ENCODE measurements at regions not wholly inside any gene's neighbourhood (a gene's known extent, or its start where the extent isn't known, plus 50 kb on each side); places are given as distances from the start of the nearest gene placed in this dataset.

- TF ChIP-seq, protein P1, sequence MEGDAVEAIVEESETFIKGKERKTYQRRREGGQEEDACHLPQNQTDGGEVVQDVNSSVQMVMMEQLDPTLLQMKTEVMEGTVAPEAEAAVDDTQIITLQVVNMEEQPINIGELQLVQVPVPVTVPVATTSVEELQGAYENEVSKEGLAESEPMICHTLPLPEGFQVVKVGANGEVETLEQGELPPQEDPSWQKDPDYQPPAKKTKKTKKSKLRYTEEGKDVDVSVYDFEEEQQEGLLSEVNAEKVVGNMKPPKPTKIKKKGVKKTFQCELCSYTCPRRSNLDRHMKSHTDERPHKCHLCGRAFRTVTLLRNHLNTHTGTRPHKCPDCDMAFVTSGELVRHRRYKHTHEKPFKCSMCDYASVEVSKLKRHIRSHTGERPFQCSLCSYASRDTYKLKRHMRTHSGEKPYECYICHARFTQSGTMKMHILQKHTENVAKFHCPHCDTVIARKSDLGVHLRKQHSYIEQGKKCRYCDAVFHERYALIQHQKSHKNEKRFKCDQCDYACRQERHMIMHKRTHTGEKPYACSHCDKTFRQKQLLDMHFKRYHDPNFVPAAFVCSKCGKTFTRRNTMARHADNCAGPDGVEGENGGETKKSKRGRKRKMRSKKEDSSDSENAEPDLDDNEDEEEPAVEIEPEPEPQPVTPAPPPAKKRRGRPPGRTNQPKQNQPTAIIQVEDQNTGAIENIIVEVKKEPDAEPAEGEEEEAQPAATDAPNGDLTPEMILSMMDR (IDR thresholded peaks at IDR 0.05; ENCODE audit: extremely low read depth, missing control alignments) = no peak
- DNase-seq (ENCODE audit: low spot score) = no peak
These were observed 561.6 kb downstream of the PLA2G4A start for GRCh38 chr1:187390215-187390818.

DNA sequence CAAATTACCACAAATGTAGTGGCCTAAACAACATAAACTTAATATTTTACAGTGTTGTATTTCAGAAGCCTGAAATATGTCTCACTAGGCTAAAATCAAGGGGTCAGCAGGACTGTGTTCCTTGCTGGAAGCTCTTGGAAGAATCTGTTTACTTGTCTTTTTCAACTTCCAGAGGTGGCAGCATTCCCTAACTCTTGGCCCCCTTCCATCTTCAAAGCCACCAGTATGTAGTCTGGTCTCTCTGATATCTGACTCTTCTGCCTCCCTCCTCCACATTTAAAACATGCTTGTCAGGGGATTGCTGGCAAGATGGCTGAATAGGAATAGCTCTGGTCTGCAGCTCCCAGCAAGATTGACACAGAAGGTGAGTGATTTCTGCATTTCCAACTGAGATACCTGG, 567.5 kb downstream of the PLA2G4A start:
- DNase-seq (ENCODE audit: low spot score) = no peak
- TF ChIP-seq, protein P1 (IDR thresholded peaks at IDR 0.05; ENCODE audit: extremely low read depth, missing control alignments) = no peak

- no peak for DNase-seq (ENCODE audit: low spot score)
- TF ChIP-seq, protein P1 (IDR thresholded peaks at IDR 0.05; ENCODE audit: extremely low read depth, missing control alignments) = no peak
These were observed 568.4 kb downstream of the PLA2G4A start for GRCh38 chr1:187396929-187397796.

DNA sequence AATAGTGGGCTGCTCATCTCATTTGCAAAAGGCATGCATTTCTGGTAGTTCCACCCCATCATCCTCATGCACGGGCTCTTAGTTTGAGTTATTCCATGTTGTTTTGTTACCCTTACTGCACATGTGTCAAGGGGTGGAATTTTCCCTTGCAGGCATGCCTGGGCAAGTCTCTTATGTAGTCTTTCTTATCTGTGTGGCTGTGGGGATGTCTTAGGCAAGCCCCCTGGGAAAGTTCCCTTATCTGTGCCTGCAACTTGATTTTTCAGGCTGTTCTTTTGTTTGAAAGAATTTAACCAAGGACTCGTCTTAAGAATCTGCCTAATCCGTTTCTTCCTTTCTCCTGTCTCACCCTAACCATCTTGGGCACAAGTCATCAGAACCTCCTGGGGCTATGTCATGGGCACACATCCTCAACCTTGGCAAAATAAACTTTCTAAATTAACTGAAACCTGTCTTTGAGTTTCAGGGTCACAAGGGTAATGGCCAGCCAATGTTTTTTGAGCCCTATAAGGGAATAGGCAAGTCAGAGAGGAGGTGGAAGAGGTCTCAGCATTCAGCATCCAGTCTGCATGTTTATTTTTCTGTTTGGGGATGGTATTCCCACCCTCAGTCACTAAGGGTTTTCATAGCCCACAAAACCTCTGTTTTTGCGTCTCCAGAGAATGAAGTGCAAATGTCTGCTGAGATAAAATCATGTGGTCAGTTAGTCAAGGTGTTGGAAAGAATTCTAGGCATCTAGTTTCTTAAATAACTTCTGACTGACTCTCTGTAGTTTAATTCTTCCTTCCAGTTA, 579.7 kb downstream of the PLA2G4A start:
- no peak for DNase-seq (ENCODE audit: low spot score)
- TF ChIP-seq, protein P1 (IDR thresholded peaks at IDR 0.05; ENCODE audit: extremely low read depth, missing control alignments) = no peak

GRCh38 chr1:187409341-187409740, 580.6 kb downstream of the PLA2G4A start:
- no peak for DNase-seq (ENCODE audit: low spot score)
- TF ChIP-seq, protein P1 (IDR thresholded peaks at IDR 0.05; ENCODE audit: extremely low read depth, missing control alignments) = no peak

- TF ChIP-seq, protein P1 (IDR thresholded peaks at IDR 0.05; ENCODE audit: extremely low read depth, missing control alignments) = no peak
- DNase-seq (ENCODE audit: low spot score) = no peak
These were observed 582.4 kb downstream of the PLA2G4A start for GRCh38 chr1:187411118-187411517.
